Prostate gland (tissue), 2 donors: ENCODE measurements at regions not wholly inside any gene's neighbourhood (a gene's known extent, or its start where the extent isn't known, plus 50 kb on each side); places are given as distances from the start of the nearest gene placed in this dataset.

Experiments
- DNase-seq: peaks from one replicate; pipeline ENCODE4 v3.0.0-alpha.2; 2019; ENCODE audit warnings: low spot score
- H3K27ac ChIP-seq, 2 donors: fragments of 200-600 bp; sonication (generic); 2 replicates each; pipeline ENCODE4 v1.5.1; 2017 to 2019
- H3K27me3 ChIP-seq: fragments of 200-600 bp; sonication (generic); replicated peaks from 2 replicates; pipeline ENCODE4 v1.5.1; 2019; ENCODE audit not compliant: insufficient read depth
- H3K36me3 ChIP-seq, 2 donors: fragments of 200-600 bp; sonication (generic); 1 replicate in 1 of 2; 2 replicates in 1 of 2; pipeline versions ENCODE4 v1.5.1 to v1.8.1; 2017 to 2019
- H3K4me1 ChIP-seq: fragments of 200-600 bp; sonication (generic); replicated peaks from 2 replicates; pipeline ENCODE4 v1.5.1; 2019
- H3K4me3 ChIP-seq, 2 donors: fragments of 200-600 bp; sonication (generic); 2 replicates each; pipeline ENCODE4 v1.5.1; 2017 to 2019
- H3K9me3 ChIP-seq: fragments of 200-600 bp; sonication (generic); 2 replicates; pipeline ENCODE4 v1.5.1; 2017
- CTCF ChIP-seq, 4 experiments: fragments of 200-600 bp in 2 of 4; fragments of 450-650 bp in 2 of 4; sonication (generic) in 2 of 4; IDR thresholded peaks; 1 replicate in 3 of 4; 2 replicates in 1 of 4; pipeline ENCODE4 v1.5.1; 2016 to 2019; ENCODE audit warnings: antibody characterized with exemption in 4 of 4, mild to moderate bottlenecking in 2 of 4, moderate library complexity in 2 of 4
- POLR2A ChIP-seq: fragments of 450-650 bp; IDR thresholded peaks from one replicate; pipeline ENCODE4 v1.6.1; 2016; ENCODE audit warnings: antibody characterized with exemption, mild to moderate bottlenecking
- POLR2AphosphoS5 ChIP-seq: sonication (generic); formaldehyde crosslinking; IDR thresholded peaks from one replicate; pipeline ENCODE4 v1.6.1; 2017; ENCODE audit warnings: antibody characterized with exemption
- WGBS: methylation state at CpG from one replicate; pipeline ENCODE4 v1.1.5; 2018; 5-methylcytosine and 5-hydroxymethylcytosine counted together
- intact Hi-C: fragments of 100-400 bp; cut with DNase I; formaldehyde crosslinking; loops from one replicate; pipeline ENCODE4 v1.14.2; 2022

- intact Hi-C loops, result no loop called here
- WGBS, result 85% methylated on average over 1 of the region's 2 CpGs
- H3K4me1 ChIP-seq, result no peaks in the 10 kb centered on the region
- no peaks in the 10 kb centered on the region for H3K27me3 ChIP-seq
- DNase-seq, result no peak
- H3K9me3 ChIP-seq, result no peaks in the 10 kb centered on the region
- H3K36me3 ChIP-seq, result no peaks in the 10 kb centered on the region
- no peak overlapping the region for H3K27ac ChIP-seq
- TF ChIP-seq CTCF (IDR thresholded peaks at IDR 0.05), result no peak
- TF ChIP-seq POLR2A, result no peak
- no peak for TF ChIP-seq POLR2AphosphoS5
- H3K4me3 ChIP-seq, result no peak overlapping the region
Measured at GRCh38 chr2:121865914-121866313, 110.5 kb downstream of the TSN start.

GRCh38 chr2:121866789-121867188, 111.3 kb downstream of the TSN start:
- no peaks in the 10 kb centered on the region for H3K36me3 ChIP-seq
- H3K27me3 ChIP-seq, result no peaks in the 10 kb centered on the region
- no peak for TF ChIP-seq POLR2A
- no peak for TF ChIP-seq POLR2AphosphoS5
- no peak for TF ChIP-seq CTCF (IDR thresholded peaks at IDR 0.05)
- no peak for DNase-seq
- H3K27ac ChIP-seq, result no peak overlapping the region
- intact Hi-C loops, result no loop called here
- no peaks in the 10 kb centered on the region for H3K9me3 ChIP-seq
- no peak overlapping the region for H3K4me3 ChIP-seq
- no peaks in the 10 kb centered on the region for H3K4me1 ChIP-seq
- 91% methylated on average over 6 of the region's 6 CpGs for WGBS

GRCh38 chr2:121868652-121869051, 113.2 kb downstream of the TSN start:
- no peaks in the 10 kb centered on the region for H3K27me3 ChIP-seq
- no peak overlapping the region for H3K4me3 ChIP-seq
- H3K9me3 ChIP-seq, result no peaks in the 10 kb centered on the region
- 54% methylated on average over 1 of the region's 1 CpG for WGBS
- no peak overlapping the region for H3K27ac ChIP-seq
- DNase-seq, result no peak
- no peak for TF ChIP-seq CTCF (IDR thresholded peaks at IDR 0.05)
- TF ChIP-seq POLR2A, result no peak
- no peak for TF ChIP-seq POLR2AphosphoS5
- intact Hi-C loops, result no loop called here
- H3K4me1 ChIP-seq, result no peaks in the 10 kb centered on the region
- no peaks in the 10 kb centered on the region for H3K36me3 ChIP-seq

GRCh38 chr2:121869363-121869762, 113.9 kb downstream of the TSN start:
- Histone ChIP-seq H3K36me3 (no peaks in the 10 kb centered on the region), H3K4me3 (no peak overlapping the region), H3K27ac (no peak overlapping the region), H3K27me3 (no peaks in the 10 kb centered on the region), H3K4me1 (no peaks in the 10 kb centered on the region), H3K9me3 (no peaks in the 10 kb centered on the region)
- no peak for DNase-seq
- 74% methylated on average over 7 of the region's 7 CpGs for WGBS
- TF ChIP-seq POLR2A (no peak), CTCF (IDR thresholded peaks at IDR 0.05) (no peak), POLR2AphosphoS5 (no peak)
- intact Hi-C loops, result no loop called here

GRCh38 chr2:121869873-121870272, 114.4 kb downstream of the TSN start:
- Histone ChIP-seq H3K27ac (no peak overlapping the region), H3K4me3 (no peak overlapping the region), H3K27me3 (no peaks in the 10 kb centered on the region), H3K36me3 (no peaks in the 10 kb centered on the region), H3K9me3 (no peaks in the 10 kb centered on the region), H3K4me1 (no peaks in the 10 kb centered on the region)
- TF ChIP-seq POLR2AphosphoS5, result no peak
- TF ChIP-seq POLR2A, result no peak
- DNase-seq, result no peak
- 92% methylated on average over 5 of the region's 5 CpGs for WGBS
- intact Hi-C loops, result no loop called here
